NCI-H187 (cell line): ENCODE measurements at regions not wholly inside any gene's neighbourhood (a gene's known extent, or its start where the extent isn't known, plus 50 kb on each side); places are given as distances from the start of the nearest gene placed in this dataset.
A peak's percentile ranks its signal among the peaks of the same experiment; 100 is the strongest.

Source experiments
- DNase-seq, 2 experiments: peaks; one replicate each; lab custom pipeline; 2025; lab: John Stamatoyannopoulos, UW

- no peak for DNase-seq
These were observed 118.1 kb downstream of the ENGASE start for GRCh38 chr17:79192503-79193351.

- no peak for DNase-seq
These were observed 116.8 kb downstream of the ENGASE start for GRCh38 chr17:79191270-79191934.

GRCh38 chr17:79189305-79189704 is 114.7 kb downstream of the ENGASE start:
- no peak for DNase-seq

GRCh38 chr17:79188685-79189084 is 114.1 kb downstream of the ENGASE start:
- no peak for DNase-seq

- DNase-seq, result peak; percentile 17 to 28
These were observed 113.4 kb downstream of the ENGASE start for GRCh38 chr17:79188048-79188447.

- no peak for DNase-seq
These were observed 112.6 kb downstream of the ENGASE start for GRCh38 chr17:79187186-79187585.

GRCh38 chr17:79186406-79186805 is 111.8 kb downstream of the ENGASE start:
- no peak for DNase-seq

- no peak for DNase-seq
These were observed 111.0 kb downstream of the ENGASE start for GRCh38 chr17:79185671-79186070.

- no peak for DNase-seq
These were observed 109.6 kb downstream of the ENGASE start for GRCh38 chr17:79184219-79184618.

- DNase-seq, result peak in 1 of 2 experiments; percentile 26
These were observed 108.9 kb downstream of the ENGASE start for GRCh38 chr17:79183293-79184158.

GRCh38 chr17:79183043-79183292 is 108.3 kb downstream of the ENGASE start:
- DNase-seq, result no peak

GRCh38 chr17:79182176-79183042 is 107.8 kb downstream of the ENGASE start:
- DNase-seq, result no peak

- DNase-seq, result no peak
These were observed 105.9 kb downstream of the ENGASE start for GRCh38 chr17:79180358-79181005.

- DNase-seq, result no peak
These were observed 104.7 kb downstream of the ENGASE start for GRCh38 chr17:79179334-79179733.

- DNase-seq, result no peak
These were observed 103.3 kb downstream of the ENGASE start for GRCh38 chr17:79177877-79178276.

GRCh38 chr17:79176792-79177601 is 102.4 kb downstream of the ENGASE start:
- DNase-seq, result no peak

GRCh38 chr17:79174905-79175856 is 100.6 kb downstream of the ENGASE start:
- DNase-seq, result no peak

GRCh38 chr17:79174193-79174765 is 99.7 kb downstream of the ENGASE start:
- no peak for DNase-seq

- DNase-seq, result no peak
These were observed 96.6 kb downstream of the ENGASE start for GRCh38 chr17:79171188-79171587.
